ENCODE measurements at regions not wholly inside any gene's neighbourhood (a gene's known extent, or its start where the extent isn't known, plus 50 kb on each side); places are given as distances from the start of the nearest gene placed in this dataset.

GRCh38 chr15:39399600-39399999, 181.3 kb upstream of the THBS1 start:
- H3K27me3 ChIP-seq (replicated peaks; ENCODE audit: insufficient read depth, low read depth, low read length, poor library complexity): peaks cover 14% of the 10 kb centered on the region
- DNase-seq (ENCODE audit: low spot score): no peak
- POLR2A ChIA-PET (ENCODE audit: low non-redundant PET): interaction anchor here (0.8 kb wide), 1 partner anchor 279 kb away, joined by 3 read pairs; no protein-coding TSS in a partner anchor
- CTCF ChIA-PET: no interaction called here
- H3K9me3 ChIP-seq (ENCODE audit: low read depth, low read length, poor library complexity, severe bottlenecking): no peaks in the 10 kb centered on the region
- H3K4me3 ChIP-seq (ENCODE audit: low read depth, low read length, poor library complexity, severe bottlenecking): no peak overlapping the region
- H3K4me1 ChIP-seq (ENCODE audit: insufficient read depth, low read length, poor library complexity, severe bottlenecking): no peaks in the 10 kb centered on the region
- TF ChIP-seq CTCF (conservative IDR thresholded peaks at IDR 0.05; ENCODE audit: low read depth, low read length) (no peak), EZH2 (IDR thresholded peaks at IDR 0.05; ENCODE audit: borderline replicate concordance, low read depth, low read length, poor library complexity, severe bottlenecking) (no peak)
- H3K36me3 ChIP-seq (ENCODE audit: insufficient read depth, low read length, poor library complexity, severe bottlenecking): no peaks in the 10 kb centered on the region
- BruUV-seq (replicated peaks): no TSS peak
- intact Hi-C loops (cut with micrococcal nuclease; ENCODE audit: unreplicated experiment): no loop called here
- H3K27ac ChIP-seq (ENCODE audit: low read depth, low read length, poor library complexity, severe bottlenecking): no peak overlapping the region

- Histone ChIP-seq H3K4me1 (ENCODE audit: insufficient read depth, low read length, poor library complexity, severe bottlenecking) (no peaks in the 10 kb centered on the region), H3K36me3 (ENCODE audit: insufficient read depth, low read length, poor library complexity, severe bottlenecking) (no peaks in the 10 kb centered on the region), H3K27me3 (replicated peaks; ENCODE audit: insufficient read depth, low read depth, low read length, poor library complexity) (peaks cover 14% of the 10 kb centered on the region), H3K9me3 (ENCODE audit: low read depth, low read length, poor library complexity, severe bottlenecking) (no peaks in the 10 kb centered on the region), H3K27ac (ENCODE audit: low read depth, low read length, poor library complexity, severe bottlenecking) (no peak overlapping the region), H3K4me3 (ENCODE audit: low read depth, low read length, poor library complexity, severe bottlenecking) (no peak overlapping the region)
- ChIA-PET POLR2A (ENCODE audit: low non-redundant PET) (interaction anchor here (0.8 kb wide), 1 partner anchor 280 kb away, joined by 3 read pairs; no protein-coding TSS in a partner anchor), CTCF (no interaction called here)
- no peak for TF ChIP-seq CTCF (conservative IDR thresholded peaks at IDR 0.05; ENCODE audit: low read depth, low read length)
- TF ChIP-seq EZH2 (IDR thresholded peaks at IDR 0.05; ENCODE audit: borderline replicate concordance, low read depth, low read length, poor library complexity, severe bottlenecking): no peak
- DNase-seq (ENCODE audit: low spot score): no peak
- intact Hi-C loops (cut with micrococcal nuclease; ENCODE audit: unreplicated experiment): no loop called here
- BruUV-seq (replicated peaks): no TSS peak
Measured at GRCh38 chr15:39400002-39400401, 180.9 kb upstream of the THBS1 start.

GRCh38 chr15:39400821-39401550, 179.9 kb upstream of the THBS1 start:
- Histone ChIP-seq H3K27me3 (replicated peaks; ENCODE audit: insufficient read depth, low read depth, low read length, poor library complexity) (peaks cover 21% of the 10 kb centered on the region), H3K4me1 (ENCODE audit: insufficient read depth, low read length, poor library complexity, severe bottlenecking) (no peaks in the 10 kb centered on the region), H3K4me3 (ENCODE audit: low read depth, low read length, poor library complexity, severe bottlenecking) (no peak overlapping the region), H3K36me3 (ENCODE audit: insufficient read depth, low read length, poor library complexity, severe bottlenecking) (no peaks in the 10 kb centered on the region), H3K9me3 (ENCODE audit: low read depth, low read length, poor library complexity, severe bottlenecking) (no peaks in the 10 kb centered on the region), H3K27ac (ENCODE audit: low read depth, low read length, poor library complexity, severe bottlenecking) (no peak overlapping the region)
- DNase-seq (ENCODE audit: low spot score): no peak
- no TSS peak for BruUV-seq (replicated peaks)
- ChIA-PET POLR2A (ENCODE audit: low non-redundant PET) (no interaction called here), CTCF (no interaction called here)
- no peak for TF ChIP-seq CTCF (conservative IDR thresholded peaks at IDR 0.05; ENCODE audit: low read depth, low read length)
- no peak for TF ChIP-seq EZH2 (IDR thresholded peaks at IDR 0.05; ENCODE audit: borderline replicate concordance, low read depth, low read length, poor library complexity, severe bottlenecking)
- intact Hi-C loops (cut with micrococcal nuclease; ENCODE audit: unreplicated experiment): no loop called here
